ENCODE measurements at regions not wholly inside any gene's neighbourhood (a gene's known extent, or its start where the extent isn't known, plus 50 kb on each side); places are given as distances from the start of the nearest gene placed in this dataset.

DNA sequence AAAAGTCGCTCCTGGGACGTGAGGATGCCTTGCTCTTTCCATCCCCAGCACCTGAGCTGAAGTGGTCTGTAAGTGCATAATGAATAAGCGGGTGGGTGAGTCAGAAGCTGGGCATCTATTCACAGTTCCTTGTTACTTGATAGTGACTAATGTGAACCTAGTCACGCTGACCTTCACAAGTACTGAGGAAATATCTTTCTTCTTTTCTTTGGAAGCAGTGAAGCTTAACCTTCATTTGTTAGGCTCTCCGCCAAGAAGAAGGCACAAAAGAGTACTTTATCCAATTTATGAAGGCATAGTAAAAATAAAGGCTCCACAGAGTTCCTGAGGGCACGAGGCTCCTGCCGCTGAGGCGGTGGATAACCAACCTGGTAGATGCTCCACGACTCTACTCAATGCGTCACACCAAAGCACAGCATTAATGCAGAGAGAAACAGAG is 475.7 kb upstream of the SLIT2 start:
- Histone ChIP-seq H3K4me3 (no peak overlapping the region), H3K4me1 (no peaks in the 10 kb centered on the region), H3K27ac (no peak overlapping the region), H3K36me3 (no peaks in the 10 kb centered on the region), H3K9me3 (no peaks in the 10 kb centered on the region), H3K27me3 (no peaks in the 10 kb centered on the region)
- DNase-seq = no peak
- in situ Hi-C loops (cut with MboI; ENCODE audit: low pct_ligation_motif_present in 1 of 4, low pct_unique_long_range_greater_than_20kb in 1 of 4, low sequenced_read_pairs in 3 of 4) (no loop called here), intact Hi-C loops (cut with DNase I; ENCODE audit: low total_unique reads) (no loop called here)
- WGBS, 2 donors (ENCODE audit: low coverage in 1 of 2) = 86% methylated on average over 10 of the region's 10 CpGs
- TF ChIP-seq EP300 (IDR thresholded peaks at IDR 0.05; ENCODE audit: low read depth) (no peak), POLR2A (IDR thresholded peaks at IDR 0.05) (no peak)
- TF ChIP-seq, protein P1, sequence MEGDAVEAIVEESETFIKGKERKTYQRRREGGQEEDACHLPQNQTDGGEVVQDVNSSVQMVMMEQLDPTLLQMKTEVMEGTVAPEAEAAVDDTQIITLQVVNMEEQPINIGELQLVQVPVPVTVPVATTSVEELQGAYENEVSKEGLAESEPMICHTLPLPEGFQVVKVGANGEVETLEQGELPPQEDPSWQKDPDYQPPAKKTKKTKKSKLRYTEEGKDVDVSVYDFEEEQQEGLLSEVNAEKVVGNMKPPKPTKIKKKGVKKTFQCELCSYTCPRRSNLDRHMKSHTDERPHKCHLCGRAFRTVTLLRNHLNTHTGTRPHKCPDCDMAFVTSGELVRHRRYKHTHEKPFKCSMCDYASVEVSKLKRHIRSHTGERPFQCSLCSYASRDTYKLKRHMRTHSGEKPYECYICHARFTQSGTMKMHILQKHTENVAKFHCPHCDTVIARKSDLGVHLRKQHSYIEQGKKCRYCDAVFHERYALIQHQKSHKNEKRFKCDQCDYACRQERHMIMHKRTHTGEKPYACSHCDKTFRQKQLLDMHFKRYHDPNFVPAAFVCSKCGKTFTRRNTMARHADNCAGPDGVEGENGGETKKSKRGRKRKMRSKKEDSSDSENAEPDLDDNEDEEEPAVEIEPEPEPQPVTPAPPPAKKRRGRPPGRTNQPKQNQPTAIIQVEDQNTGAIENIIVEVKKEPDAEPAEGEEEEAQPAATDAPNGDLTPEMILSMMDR (IDR thresholded peaks at IDR 0.05) = no peak

- 78% methylated on average over 2 of the region's 2 CpGs for WGBS, 2 donors (ENCODE audit: low coverage in 1 of 2)
- no peak for DNase-seq
- in situ Hi-C loops (cut with MboI; ENCODE audit: low pct_ligation_motif_present in 1 of 4, low pct_unique_long_range_greater_than_20kb in 1 of 4, low sequenced_read_pairs in 3 of 4) (no loop called here), intact Hi-C loops (cut with DNase I; ENCODE audit: low total_unique reads) (no loop called here)
- Histone ChIP-seq H3K4me3 (no peak overlapping the region), H3K4me1 (no peaks in the 10 kb centered on the region), H3K27ac (no peak overlapping the region), H3K27me3 (no peaks in the 10 kb centered on the region), H3K36me3 (no peaks in the 10 kb centered on the region), H3K9me3 (no peaks in the 10 kb centered on the region)
- TF ChIP-seq POLR2AphosphoS5 (IDR thresholded peaks at IDR 0.05) (no peak), POLR2A (IDR thresholded peaks at IDR 0.05) (no peak), EP300 (IDR thresholded peaks at IDR 0.05; ENCODE audit: low read depth) (no peak)
- TF ChIP-seq, protein P1 (IDR thresholded peaks at IDR 0.05) = no peak
These were observed 476.9 kb upstream of the SLIT2 start for GRCh38 chr4:19774690-19775256.

DNA sequence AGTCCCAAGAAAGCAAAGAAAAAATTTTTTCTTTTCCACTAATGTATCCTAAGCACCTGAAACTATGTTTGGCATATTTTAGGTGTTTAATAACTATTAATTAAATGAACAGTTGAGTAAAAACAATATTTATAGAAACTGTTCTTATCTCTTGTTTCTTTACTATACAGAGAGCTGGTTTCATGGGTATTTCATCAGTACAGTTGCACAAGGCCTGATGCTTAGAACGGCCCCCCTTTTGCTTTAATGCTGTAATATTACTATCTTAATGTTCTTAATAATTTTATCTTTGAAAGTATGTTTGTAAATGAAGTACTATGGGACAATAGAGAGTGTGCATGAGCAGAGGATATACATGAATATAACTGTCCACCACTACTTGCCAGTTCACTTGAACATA is 479.1 kb upstream of the SLIT2 start:
- H3K4me1 ChIP-seq = no peaks in the 10 kb centered on the region
- TF ChIP-seq POLR2A (IDR thresholded peaks at IDR 0.05) (no peak), EP300 (IDR thresholded peaks at IDR 0.05; ENCODE audit: low read depth) (no peak), POLR2AphosphoS5 (IDR thresholded peaks at IDR 0.05) (no peak)
- TF ChIP-seq, protein P1 (IDR thresholded peaks at IDR 0.05) = no peak
- in situ Hi-C loops (cut with MboI; ENCODE audit: low pct_ligation_motif_present in 1 of 4, low pct_unique_long_range_greater_than_20kb in 1 of 4, low sequenced_read_pairs in 3 of 4) (no loop called here), intact Hi-C loops (cut with DNase I; ENCODE audit: low total_unique reads) (no loop called here)
- 59 to 67% methylated on average over 1 of the region's 1 CpG for WGBS, 2 donors (ENCODE audit: low coverage in 1 of 2)
- no peak for DNase-seq
- no peaks in the 10 kb centered on the region for H3K9me3 ChIP-seq
- no peak overlapping the region for H3K4me3 ChIP-seq
- H3K27me3 ChIP-seq = no peaks in the 10 kb centered on the region
- no peaks in the 10 kb centered on the region for H3K36me3 ChIP-seq
- H3K27ac ChIP-seq = no peak overlapping the region

- 72% methylated on average over 2 of the region's 2 CpGs for WGBS, 2 donors (ENCODE audit: low coverage in 1 of 2)
- Histone ChIP-seq H3K27ac (no peak overlapping the region), H3K4me3 (no peak overlapping the region), H3K9me3 (no peaks in the 10 kb centered on the region), H3K4me1 (no peaks in the 10 kb centered on the region), H3K36me3 (no peaks in the 10 kb centered on the region), H3K27me3 (no peaks in the 10 kb centered on the region)
- TF ChIP-seq, protein P1 (IDR thresholded peaks at IDR 0.05) = no peak
- no peak for TF ChIP-seq POLR2A (IDR thresholded peaks at IDR 0.05)
- TF ChIP-seq POLR2AphosphoS5 (IDR thresholded peaks at IDR 0.05) = no peak
- no peak for TF ChIP-seq EP300 (IDR thresholded peaks at IDR 0.05; ENCODE audit: low read depth)
- in situ Hi-C loops (cut with MboI; ENCODE audit: low pct_ligation_motif_present in 1 of 4, low pct_unique_long_range_greater_than_20kb in 1 of 4, low sequenced_read_pairs in 3 of 4) (no loop called here), intact Hi-C loops (cut with DNase I; ENCODE audit: low total_unique reads) (no loop called here)
- DNase-seq = no peak
These were observed 495.0 kb upstream of the SLIT2 start for GRCh38 chr4:19756661-19757060.

Data from transverse colon (tissue), 4 donors.